OCI-LY1 (cell line): ENCODE measurements at regions not wholly inside any gene's neighbourhood (a gene's known extent, or its start where the extent isn't known, plus 50 kb on each side); places are given as distances from the start of the nearest gene placed in this dataset.

Experiments used
- H2AFZ ChIP-seq: fragments of 200-600 bp; sonication (generic), shearing (Covaris generic); 2 replicates; pipeline ENCODE4 v1.6.0; 2014; ENCODE audit warnings: antibody characterized with exemption, mild to moderate bottlenecking, low read length
- H3F3A ChIP-seq: fragments of 200-600 bp; sonication (generic), shearing (Covaris generic); 2 replicates; pipeline ENCODE4 v1.6.0; 2014; ENCODE audit warnings: mild to moderate bottlenecking, antibody characterized with exemption, low read length, moderate library complexity; ENCODE audit not compliant: insufficient read depth
- H3K27ac ChIP-seq: fragments of 200-600 bp; sonication (generic); 2 replicates; pipeline ENCODE4 v1.5.1; 2014; ENCODE audit warnings: low read length, mixed run types, mild to moderate bottlenecking, low read depth; ENCODE audit not compliant: poor library complexity, severe bottlenecking
- H3K27me3 ChIP-seq: fragments of 200-600 bp; sonication (generic); 2 replicates; pipeline ENCODE4 v1.6.0; 2014; ENCODE audit warnings: antibody characterized with exemption, mild to moderate bottlenecking, low read length, moderate library complexity; ENCODE audit not compliant: insufficient read depth
- H3K36me3 ChIP-seq: fragments of 200-600 bp; sonication (generic); 2 replicates; pipeline ENCODE4 v1.6.1; 2014; ENCODE audit warnings: mild to moderate bottlenecking, antibody characterized with exemption, low read length, moderate library complexity, mixed read lengths; ENCODE audit not compliant: insufficient read depth
- H3K4me1 ChIP-seq: fragments of 200-600 bp; sonication (generic); 2 replicates; pipeline ENCODE4 v1.5.1; 2014; ENCODE audit warnings: mild to moderate bottlenecking, low read length, moderate library complexity; ENCODE audit not compliant: insufficient read depth, severe bottlenecking
- H3K4me2 ChIP-seq: fragments of 200-600 bp; sonication (generic), shearing (Covaris generic); 2 replicates; pipeline ENCODE4 v1.6.1; 2014; ENCODE audit warnings: low read length
- H3K4me3 ChIP-seq: fragments of 200-600 bp; sonication (generic); 2 replicates; pipeline ENCODE4 v1.5.1; 2014; ENCODE audit warnings: low read length, low read depth, mild to moderate bottlenecking, mixed read lengths; ENCODE audit not compliant: poor library complexity, severe bottlenecking
- H3K79me2 ChIP-seq: fragments of 200-600 bp; shearing (Covaris generic); 2 replicates; pipeline ENCODE4 v1.6.1; 2016; ENCODE audit warnings: mixed run types, low read length, mixed read lengths; ENCODE audit not compliant: insufficient read depth
- H3K9ac ChIP-seq: fragments of 200-600 bp; sonication (generic), shearing (Covaris generic); 2 replicates; pipeline ENCODE4 v1.6.1; 2014; ENCODE audit warnings: mild to moderate bottlenecking, low read length, mixed read lengths
- H3K9me2 ChIP-seq: fragments of 200-600 bp; sonication (generic), shearing (Covaris generic); 2 replicates; pipeline ENCODE4 v1.6.1; 2014; ENCODE audit warnings: low read depth, mild to moderate bottlenecking, low read length, mixed read lengths
- H3K9me3 ChIP-seq: fragments of 200-600 bp; shearing (Covaris generic); 2 replicates; pipeline ENCODE4 v1.6.1; 2014; ENCODE audit warnings: low read length, mixed read lengths
- H4K20me1 ChIP-seq: fragments of 200-600 bp; sonication (generic), shearing (Covaris generic); 2 replicates; pipeline ENCODE4 v1.6.0; 2016; ENCODE audit warnings: mild to moderate bottlenecking, low read length; ENCODE audit not compliant: insufficient read depth
- EZH2 ChIP-seq: fragments of 200-600 bp; sonication (generic), shearing (Covaris generic); IDR thresholded peaks from 2 replicates; pipeline ENCODE4 v1.8.0; 2017; ENCODE audit warnings: borderline replicate concordance, mixed run types, mild to moderate bottlenecking, antibody characterized with exemption, low read length, moderate library complexity, mixed read lengths
- TF ChIP-seq, protein P1 (sequence below): fragments of 200-600 bp; sonication (generic), shearing (Covaris generic); IDR thresholded peaks from 2 replicates; pipeline ENCODE4 v1.5.1; 2017; ENCODE audit warnings: mild to moderate bottlenecking, antibody characterized with exemption, low read length, moderate library complexity, mixed read lengths

DNA sequence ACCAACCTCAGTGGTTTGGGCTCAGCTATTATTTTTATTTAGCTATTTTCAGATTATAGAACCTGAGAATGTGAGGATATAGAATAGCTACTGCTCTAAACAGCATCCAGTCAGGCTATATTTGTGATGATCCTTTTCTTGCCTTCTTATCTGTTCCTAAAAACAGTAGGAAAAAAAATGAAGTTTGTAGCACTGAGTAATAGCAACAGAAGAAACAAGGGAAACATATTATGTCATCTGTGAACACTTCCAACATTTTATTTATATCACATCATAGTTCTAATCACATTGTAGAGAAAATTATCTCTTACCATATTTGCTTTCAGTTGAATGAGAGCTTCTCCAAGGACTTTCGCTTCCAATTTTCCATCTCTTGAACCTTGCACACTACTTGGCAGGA is 229.6 kb upstream of the PTPRZ1 start:
- no peak overlapping the region for H2AFZ ChIP-seq

GRCh38 chr7:121639705-121640104 is 233.3 kb upstream of the PTPRZ1 start:
- no peak overlapping the region for H3K27ac ChIP-seq

More for the DNA sequence above, 229.6 kb upstream of the PTPRZ1 start:
- H3K27ac ChIP-seq = no peak overlapping the region
- no peaks in the 10 kb centered on the region for H3K27me3 ChIP-seq
- no peaks in the 10 kb centered on the region for H3K4me1 ChIP-seq
- no peaks in the 10 kb centered on the region for H3F3A ChIP-seq
- H3K36me3 ChIP-seq = no peaks in the 10 kb centered on the region
- H4K20me1 ChIP-seq = no peaks in the 10 kb centered on the region
- H3K4me2 ChIP-seq = no peak overlapping the region
- no peak overlapping the region for H3K9ac ChIP-seq
- no peaks in the 10 kb centered on the region for H3K9me2 ChIP-seq
- H3K4me3 ChIP-seq = no peak overlapping the region
- TF ChIP-seq, protein P1, sequence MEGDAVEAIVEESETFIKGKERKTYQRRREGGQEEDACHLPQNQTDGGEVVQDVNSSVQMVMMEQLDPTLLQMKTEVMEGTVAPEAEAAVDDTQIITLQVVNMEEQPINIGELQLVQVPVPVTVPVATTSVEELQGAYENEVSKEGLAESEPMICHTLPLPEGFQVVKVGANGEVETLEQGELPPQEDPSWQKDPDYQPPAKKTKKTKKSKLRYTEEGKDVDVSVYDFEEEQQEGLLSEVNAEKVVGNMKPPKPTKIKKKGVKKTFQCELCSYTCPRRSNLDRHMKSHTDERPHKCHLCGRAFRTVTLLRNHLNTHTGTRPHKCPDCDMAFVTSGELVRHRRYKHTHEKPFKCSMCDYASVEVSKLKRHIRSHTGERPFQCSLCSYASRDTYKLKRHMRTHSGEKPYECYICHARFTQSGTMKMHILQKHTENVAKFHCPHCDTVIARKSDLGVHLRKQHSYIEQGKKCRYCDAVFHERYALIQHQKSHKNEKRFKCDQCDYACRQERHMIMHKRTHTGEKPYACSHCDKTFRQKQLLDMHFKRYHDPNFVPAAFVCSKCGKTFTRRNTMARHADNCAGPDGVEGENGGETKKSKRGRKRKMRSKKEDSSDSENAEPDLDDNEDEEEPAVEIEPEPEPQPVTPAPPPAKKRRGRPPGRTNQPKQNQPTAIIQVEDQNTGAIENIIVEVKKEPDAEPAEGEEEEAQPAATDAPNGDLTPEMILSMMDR = no peak
- no peak for TF ChIP-seq EZH2
- H3K9me3 ChIP-seq = no peaks in the 10 kb centered on the region
- no peaks in the 10 kb centered on the region for H3K79me2 ChIP-seq

DNA sequence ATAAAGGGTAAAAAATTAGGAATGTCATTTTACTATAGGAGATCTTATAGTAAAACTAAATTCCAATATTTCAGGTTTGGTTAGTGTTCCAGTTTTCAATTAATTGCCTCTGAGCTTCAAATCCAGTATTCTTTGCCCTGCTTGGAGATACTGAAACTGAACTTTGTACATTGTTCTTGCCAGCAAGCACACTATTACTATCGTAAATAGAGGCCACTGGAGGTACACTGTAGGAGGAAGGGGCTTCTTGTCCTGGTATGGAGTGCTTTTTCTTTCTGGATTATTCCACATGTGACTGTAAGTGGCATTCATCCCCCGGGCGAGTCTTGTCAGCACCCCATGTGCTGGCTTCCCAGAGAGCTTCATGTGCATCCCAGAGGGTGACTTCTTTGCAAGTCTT is 234.7 kb upstream of the PTPRZ1 start:
- H3K9ac ChIP-seq = no peak overlapping the region
- no peak overlapping the region for H3K27ac ChIP-seq
- H3K36me3 ChIP-seq = no peaks in the 10 kb centered on the region
- no peaks in the 10 kb centered on the region for H3K79me2 ChIP-seq
- H3K4me2 ChIP-seq = no peak overlapping the region
- H3K27me3 ChIP-seq = no peaks in the 10 kb centered on the region
- no peaks in the 10 kb centered on the region for H3K4me1 ChIP-seq
- H3K4me3 ChIP-seq = no peak overlapping the region
- H3K9me3 ChIP-seq = no peaks in the 10 kb centered on the region
- no peak for TF ChIP-seq EZH2
- TF ChIP-seq, protein P1 = no peak
- H3F3A ChIP-seq = no peaks in the 10 kb centered on the region
- H3K9me2 ChIP-seq = no peaks in the 10 kb centered on the region
- H2AFZ ChIP-seq = no peak overlapping the region
- no peaks in the 10 kb centered on the region for H4K20me1 ChIP-seq

More at GRCh38 chr7:121639705-121640104, 233.3 kb upstream of the PTPRZ1 start:
- Histone ChIP-seq H3K9me2 (no peaks in the 10 kb centered on the region), H3K9ac (no peak overlapping the region), H3K4me2 (no peak overlapping the region), H3K79me2 (no peaks in the 10 kb centered on the region), H3K4me3 (no peak overlapping the region), H3K9me3 (no peaks in the 10 kb centered on the region), H3K4me1 (no peaks in the 10 kb centered on the region), H3F3A (no peaks in the 10 kb centered on the region), H3K36me3 (no peaks in the 10 kb centered on the region), H2AFZ (no peak overlapping the region), H4K20me1 (no peaks in the 10 kb centered on the region), H3K27me3 (no peaks in the 10 kb centered on the region)
- TF ChIP-seq EZH2 = no peak
- TF ChIP-seq, protein P1 = no peak
